Astrocyte (in vitro differentiated cells and primary cell): ENCODE measurements at regions not wholly inside any gene's neighbourhood (a gene's known extent, or its start where the extent isn't known, plus 50 kb on each side); places are given as distances from the start of the nearest gene placed in this dataset.

Source experiments
- CTCF ChIP-seq: IDR thresholded peaks from 2 replicates; pipeline ENCODE4 v1.5.1; 2011; ENCODE audit warnings: low read depth, mild to moderate bottlenecking, inconsistent platforms, low read length, moderate library complexity; ENCODE audit not compliant: insufficient read depth
- EZH2 ChIP-seq: IDR thresholded peaks from 2 replicates; pipeline ENCODE4 v1.6.1; 2012; ENCODE audit warnings: mild to moderate bottlenecking, low read length, inconsistent platforms; ENCODE audit not compliant: insufficient read depth

GRCh38 chr13:43983373-43983772, 103.7 kb downstream of the LACC1 start:
- no peak for TF ChIP-seq EZH2
- TF ChIP-seq CTCF: no peak
